Colon (tissue), 2 donors: ENCODE measurements at regions not wholly inside any gene's neighbourhood (a gene's known extent, or its start where the extent isn't known, plus 50 kb on each side); places are given as distances from the start of the nearest gene placed in this dataset.

Experiments
- FAIRE-seq: peaks from 2 replicates; lab custom pipeline; 2012; peaks lifted over from hg19 to GRCh38; lab: Jason Lieb, UNC
- donor health status: control.
- donor health status: control.

DNA sequence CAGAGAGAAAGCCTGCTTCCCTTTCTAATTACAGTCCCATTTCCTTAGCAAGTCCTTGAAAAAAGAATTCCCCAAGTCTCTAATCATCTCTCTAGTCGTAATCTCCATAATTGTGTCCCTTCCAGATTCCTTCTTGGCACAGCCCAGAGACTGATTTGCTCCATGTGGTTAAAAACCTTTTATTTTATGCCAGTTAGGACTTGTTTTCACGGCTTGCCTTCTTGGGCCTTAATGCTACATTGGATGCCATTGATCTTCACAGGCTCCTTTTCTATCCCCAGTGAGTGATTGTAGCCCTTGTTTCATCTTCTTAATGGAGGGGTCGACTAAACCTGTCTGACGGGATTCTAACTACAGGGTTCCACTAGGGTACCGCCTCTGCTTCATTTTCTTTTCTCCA, 650.6 kb upstream of the ARID1B start:
- no peak for FAIRE-seq

DNA sequence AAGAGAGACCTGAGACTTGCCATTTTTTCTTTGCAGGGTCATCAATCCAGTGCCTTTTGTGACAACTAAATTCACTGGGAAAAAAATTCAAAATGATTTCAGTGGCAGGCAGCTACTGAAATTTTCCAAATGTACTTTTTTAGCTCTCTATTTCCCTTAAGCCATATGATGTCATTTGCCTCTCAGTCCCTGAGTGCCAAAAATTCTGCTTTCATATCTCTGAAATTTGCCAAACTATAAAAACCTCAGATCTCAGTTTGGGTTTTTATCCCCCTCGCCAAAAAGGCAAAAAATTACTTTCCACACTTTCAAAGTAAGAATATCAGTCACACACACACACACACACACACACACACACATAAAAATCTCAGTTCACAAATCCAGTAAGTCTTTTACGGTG, 651.3 kb upstream of the ARID1B start:
- FAIRE-seq: no peak

DNA sequence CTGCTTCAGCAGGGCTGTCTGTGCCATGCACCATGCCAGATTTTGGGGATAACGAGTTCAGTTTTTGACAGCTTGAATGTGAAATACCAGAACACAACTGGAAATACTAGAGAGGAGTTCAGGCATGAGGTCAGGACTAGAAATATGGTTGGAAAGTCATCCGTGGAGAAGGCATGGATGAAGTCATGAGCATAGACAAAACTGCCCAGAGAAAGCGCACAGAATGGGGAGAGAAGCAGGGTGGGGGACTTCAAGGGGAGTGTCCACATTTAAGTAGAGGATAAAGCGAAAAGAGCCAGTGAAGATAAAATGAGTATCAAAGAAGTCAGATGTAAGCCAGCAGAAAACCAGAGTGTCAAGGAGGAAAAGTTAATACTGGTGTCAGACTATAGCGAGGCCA, 653.4 kb upstream of the ARID1B start:
- FAIRE-seq: no peak

DNA sequence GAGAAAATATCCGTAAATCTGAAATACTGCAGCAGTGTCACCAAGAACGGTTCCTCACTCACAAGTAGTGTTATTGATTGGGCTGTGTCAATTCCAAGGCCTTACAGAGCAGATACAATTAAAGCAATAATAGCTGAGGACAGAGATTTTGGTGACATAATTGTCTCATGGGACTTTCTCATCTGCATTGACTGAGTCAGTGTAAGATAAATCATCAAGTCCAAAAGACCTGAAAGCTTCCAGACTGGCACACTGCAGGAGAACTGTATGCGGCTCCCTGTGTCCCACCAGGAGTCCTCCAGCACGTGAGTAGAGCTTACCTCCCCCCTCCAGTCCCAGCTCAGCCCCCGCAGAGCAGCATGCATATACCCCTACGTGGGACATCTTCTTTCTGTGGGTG, 655.2 kb upstream of the ARID1B start:
- no peak for FAIRE-seq

DNA sequence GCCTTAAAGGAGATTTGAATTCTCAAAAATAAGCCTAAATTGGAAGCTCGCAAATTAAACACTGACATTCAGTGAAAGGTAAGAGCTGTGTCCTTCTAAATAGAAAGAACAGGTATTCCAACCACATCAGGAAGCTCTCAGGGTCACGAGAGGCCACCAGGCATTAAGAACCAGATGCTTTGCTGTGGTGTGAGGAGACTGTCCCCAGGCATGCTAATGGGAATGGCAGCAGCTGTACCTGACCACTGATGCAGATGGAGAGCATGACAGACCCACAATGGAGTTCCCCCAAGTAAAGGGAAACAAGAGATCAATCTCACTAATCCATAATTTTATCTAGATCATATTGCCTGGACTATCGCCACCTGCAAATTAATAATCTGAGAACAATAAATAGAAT, 658.9 kb upstream of the NOX3 start:
- no peak for FAIRE-seq

DNA sequence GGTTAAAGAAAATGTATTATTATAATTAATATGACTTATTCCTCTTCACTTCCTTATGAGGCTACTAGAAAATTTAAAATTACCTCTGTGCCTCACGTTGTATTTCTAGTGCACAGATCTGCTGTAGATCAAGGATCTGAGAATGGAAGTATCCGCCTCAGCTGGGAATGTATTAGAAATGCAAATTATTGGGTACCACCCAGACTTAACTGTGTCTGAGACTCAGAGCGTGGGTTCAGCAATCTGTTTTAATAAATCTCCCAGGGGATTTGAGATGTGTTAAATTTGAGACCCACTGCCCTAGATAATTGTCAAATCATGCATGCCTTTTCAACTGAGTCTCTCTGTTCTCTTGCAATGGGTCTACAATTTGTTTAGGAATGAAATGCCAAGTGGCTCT, 658.0 kb upstream of the NOX3 start:
- FAIRE-seq: no peak

DNA sequence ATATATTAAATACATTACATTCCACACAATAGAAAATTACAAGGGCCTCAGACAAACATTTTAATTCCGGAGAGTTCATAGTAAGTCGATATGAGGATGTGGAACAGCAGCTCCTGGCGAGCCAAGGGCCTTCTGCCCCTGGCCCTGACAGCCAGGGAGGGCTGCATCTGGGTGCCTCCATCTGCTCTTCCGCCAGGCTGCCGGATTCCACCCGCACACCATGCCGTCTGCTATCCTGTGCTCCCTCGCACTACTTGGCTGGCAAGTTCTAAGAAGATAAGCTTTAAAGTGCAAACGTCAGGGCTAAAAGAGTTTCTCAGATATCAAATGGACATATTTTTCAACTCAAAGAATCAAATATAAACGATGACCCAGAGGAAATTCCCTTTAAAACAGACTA, 656.3 kb upstream of the NOX3 start:
- no peak for FAIRE-seq

DNA sequence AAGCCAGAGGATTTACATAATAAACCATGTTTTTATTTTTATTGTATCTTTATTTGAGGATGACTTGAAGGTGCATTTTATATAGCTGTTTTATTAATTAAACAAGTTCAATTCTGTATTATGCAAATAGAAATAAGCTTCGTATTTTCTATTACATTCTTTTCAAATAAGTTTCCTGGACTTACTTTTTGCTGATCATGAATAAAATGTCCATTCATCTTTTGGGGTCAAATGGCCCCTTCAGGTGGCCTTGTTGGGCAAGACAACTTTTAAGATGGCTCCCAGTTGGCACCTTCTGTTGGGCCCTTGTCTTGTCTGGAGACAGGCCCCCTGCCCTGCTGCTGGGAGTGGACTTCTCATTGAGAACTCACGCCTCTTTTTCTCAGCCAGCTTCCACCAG, 654.6 kb upstream of the NOX3 start:
- no peak for FAIRE-seq

DNA sequence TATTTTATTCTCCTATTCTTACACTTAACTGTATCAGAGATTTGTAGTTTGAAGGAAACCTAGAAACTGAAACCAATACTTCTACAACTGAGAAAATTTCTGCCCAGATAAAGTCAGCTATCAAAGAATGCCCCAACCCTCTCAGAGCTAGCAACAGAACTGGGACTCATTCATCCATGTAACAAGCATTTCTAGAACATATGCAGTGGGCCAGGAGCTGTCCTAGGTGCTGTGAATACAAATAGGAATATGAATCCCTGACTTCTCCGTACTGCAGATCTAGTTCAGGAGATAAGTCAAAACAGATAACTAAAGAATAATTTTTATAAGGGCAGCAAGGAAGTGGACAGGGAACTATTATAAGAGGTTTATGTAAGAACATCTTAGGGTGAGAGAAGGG, 654.1 kb upstream of the NOX3 start:
- no peak for FAIRE-seq

DNA sequence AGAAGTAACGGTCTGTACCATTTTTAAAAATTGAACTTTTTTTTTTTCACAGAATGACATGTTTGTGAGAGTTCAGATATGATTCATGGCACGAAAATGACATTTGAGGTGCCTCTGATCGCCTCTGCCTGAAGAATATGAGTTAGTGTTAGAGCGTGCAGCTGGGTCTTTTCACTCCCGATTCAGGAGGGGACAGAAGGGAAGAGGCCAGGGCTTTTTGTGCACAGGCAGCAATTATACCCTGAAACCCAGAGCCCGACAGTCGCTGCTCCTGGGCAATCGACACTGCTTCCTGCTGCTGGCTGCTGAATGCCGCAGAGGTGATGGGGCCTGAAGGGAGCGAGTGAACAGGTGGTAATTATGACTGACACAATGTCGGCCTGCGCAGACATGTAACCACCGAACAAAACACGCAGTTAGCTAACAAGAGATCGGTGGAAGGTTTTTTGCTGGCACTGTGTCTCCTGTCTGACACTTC, 652.0 kb upstream of the NOX3 start:
- no peak for FAIRE-seq

DNA sequence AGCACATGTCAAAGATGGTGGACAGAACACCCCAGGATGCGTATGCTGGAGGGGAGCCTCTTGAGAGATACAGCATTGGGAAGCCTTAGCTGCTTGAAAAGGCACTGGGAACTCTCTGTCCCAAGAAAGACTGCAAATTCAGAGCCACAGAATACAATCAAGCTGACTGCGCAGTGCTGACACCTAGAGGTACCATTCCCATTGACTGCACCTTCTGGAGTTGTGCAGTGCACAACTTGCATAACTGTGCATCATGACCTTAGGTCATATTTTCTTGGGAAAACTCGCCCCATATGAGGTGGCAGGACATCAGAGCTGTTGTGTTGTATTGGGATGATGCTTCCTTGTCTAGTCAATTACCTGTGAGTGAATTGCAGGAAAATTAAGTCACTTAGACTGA, 646.5 kb upstream of the NOX3 start:
- no peak for FAIRE-seq

DNA sequence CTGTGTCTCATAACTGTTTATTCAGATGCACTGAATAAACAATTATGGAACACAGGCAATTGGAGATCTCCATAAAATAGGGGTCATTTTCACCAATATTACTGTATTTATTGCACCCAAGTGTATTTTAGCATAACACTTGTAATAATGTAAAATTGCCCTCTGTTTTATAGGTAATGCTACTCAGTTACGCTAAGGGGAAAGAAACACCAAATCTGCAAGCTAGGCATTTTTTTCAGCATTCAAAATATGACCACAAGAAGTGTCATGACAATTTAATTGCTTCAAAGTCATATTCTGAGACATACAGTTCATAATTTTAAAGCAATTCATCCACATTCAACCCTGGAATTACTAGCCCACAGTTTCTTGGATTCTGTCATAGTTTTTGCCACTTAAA, 643.2 kb upstream of the NOX3 start:
- FAIRE-seq: no peak

DNA sequence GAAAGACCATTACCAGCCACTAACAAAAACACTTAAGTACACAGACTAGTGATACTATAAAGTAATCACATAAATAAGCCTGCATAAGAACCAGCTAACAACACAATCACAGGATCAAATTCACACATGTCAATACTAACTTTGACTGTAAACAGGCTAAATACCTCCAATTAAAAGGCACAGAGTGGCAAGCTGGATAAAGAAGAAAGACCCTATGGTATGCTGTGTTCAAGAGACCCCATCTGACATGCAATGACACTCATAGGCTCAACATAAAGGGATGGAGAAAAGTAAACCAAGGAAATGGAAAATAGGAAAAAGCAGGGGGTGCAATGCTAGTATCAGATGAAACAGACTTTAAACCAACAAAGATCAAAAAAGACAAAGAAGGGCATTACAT, 631.8 kb upstream of the NOX3 start:
- FAIRE-seq: no peak

DNA sequence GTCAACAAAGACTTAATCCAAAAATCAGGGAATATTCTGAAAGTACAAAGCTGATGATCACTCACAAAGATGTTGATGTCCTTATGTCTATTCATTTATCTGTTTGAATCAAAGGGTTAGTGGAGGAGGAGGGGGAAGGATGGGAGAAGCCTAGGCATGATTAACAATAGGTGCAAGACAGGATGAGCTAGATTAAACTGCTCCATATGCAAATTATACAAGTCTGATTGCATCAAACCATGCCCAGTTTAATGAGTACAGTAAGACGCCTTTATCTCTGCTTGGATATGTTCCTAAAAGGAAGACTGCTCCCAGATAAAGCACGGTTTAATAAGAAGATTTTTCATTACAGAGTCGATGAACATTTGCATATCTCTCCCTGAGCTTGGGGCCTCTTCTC, 626.4 kb upstream of the NOX3 start:
- no peak for FAIRE-seq

DNA sequence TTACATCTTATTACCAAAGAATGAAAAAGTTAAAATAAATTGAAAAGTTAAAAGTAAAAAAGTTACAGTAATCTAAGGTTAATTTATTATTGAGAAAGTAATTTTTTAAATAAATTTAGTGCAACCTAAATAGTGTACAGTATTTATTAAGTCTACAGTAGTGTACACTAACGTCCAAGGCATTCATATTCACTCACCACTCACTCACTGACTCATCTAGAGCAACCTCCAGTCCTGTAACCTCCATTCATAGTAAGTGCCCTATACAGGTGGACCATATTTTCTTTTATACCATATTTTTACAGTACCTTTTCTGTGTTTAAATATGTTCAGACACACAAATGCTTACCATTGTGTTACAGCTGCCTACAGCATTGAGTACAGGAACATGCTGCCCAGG, 624.7 kb upstream of the NOX3 start:
- FAIRE-seq: peak; percentile 84

DNA sequence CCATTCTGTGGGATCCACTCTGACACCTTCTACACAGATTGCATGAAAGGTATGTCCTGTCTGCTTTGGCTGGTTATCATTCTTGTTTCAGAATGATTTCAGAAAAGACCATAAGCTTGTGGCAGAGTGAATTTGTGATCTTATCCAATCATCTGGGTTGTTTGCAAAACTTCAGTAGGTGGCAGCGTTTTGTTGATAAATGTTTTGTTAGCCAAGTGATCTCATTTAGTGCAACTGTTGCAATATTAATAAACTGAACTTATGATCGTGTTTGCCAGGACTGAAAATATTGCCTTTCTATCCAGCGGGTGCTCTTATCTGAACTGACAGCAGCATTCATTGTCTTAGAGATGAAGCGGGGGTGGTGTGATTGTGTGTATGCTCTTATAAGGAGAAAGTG, 613.2 kb upstream of the NOX3 start:
- FAIRE-seq: no peak

DNA sequence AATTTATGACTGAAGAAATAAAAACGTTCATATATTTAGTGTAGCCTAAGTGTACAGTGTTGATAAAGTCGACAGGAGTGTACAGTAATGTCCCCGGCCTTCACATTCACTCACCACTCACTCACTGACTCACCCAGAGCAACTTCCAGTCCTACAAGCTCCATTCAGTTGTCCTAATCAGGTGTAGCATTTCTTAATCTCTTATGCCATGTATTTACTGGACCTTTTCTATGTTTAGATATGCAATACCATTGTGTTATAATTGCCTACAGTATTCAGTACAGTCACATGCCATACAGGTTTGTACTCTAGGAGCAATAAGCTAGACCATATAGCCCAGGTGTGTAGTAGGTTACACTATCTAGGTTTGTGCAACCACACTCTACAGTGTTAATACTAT, 610.2 kb upstream of the NOX3 start:
- no peak for FAIRE-seq

DNA sequence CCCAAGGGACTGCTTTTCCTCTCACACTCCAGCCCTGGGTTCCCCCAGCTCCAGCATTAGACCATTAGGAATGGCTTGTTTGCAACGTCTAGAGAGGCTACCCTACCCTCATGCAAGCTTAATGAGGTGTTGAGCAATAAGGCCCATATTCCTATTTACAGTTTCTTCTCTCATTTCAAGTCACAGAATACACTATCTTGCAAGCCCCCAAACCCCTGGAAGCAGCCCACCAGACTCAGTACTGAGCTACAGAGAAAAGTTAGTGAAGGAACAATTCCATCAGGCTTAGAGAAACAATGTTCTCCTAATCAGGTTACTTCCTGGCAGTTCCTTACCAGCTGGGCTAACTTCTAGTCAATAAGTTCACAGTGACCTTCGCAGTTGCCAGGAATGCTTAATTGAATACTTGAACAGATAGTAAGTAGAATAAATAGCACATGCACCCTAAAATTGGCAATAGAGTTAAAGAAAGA, 606.5 kb upstream of the NOX3 start:
- FAIRE-seq: no peak

DNA sequence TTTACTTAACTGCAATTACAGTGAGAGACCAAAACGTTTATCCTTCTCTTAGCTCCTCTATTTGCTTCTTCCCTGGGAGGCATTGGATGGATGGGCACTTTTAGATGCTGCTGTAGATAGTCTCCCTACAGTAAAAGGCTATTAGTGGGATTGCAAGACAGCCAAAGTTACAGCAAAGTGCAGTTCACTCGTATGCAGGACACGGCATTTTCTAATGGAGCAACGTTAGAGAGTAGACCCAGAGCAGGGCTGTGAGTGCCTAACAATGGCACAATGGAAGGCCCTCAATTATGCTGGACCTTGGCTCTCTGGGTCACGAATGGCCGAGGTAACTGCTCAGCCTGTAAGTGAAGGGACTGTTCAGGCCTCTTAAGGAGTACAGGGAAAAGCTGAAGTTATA, 605.8 kb upstream of the NOX3 start:
- no peak for FAIRE-seq

DNA sequence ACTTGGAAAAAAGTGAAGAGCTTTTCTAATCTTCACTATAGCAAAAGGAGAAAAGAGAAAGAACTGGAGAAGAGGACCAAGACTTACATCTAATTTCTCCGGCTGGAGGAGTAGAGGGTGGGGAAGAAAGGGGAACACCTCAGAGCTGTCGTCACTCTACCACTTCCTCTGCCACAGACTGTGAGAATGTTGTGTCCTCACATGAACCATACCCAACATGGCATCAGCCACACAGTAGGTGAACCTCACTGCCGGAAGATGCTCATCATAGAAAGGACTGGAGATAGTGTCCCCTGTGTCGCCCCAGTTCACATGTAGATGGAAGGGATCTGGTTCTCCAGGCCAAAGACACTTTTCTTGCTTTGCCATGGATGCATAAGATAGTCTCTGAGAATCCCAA, 604.4 kb upstream of the NOX3 start:
- no peak for FAIRE-seq

DNA sequence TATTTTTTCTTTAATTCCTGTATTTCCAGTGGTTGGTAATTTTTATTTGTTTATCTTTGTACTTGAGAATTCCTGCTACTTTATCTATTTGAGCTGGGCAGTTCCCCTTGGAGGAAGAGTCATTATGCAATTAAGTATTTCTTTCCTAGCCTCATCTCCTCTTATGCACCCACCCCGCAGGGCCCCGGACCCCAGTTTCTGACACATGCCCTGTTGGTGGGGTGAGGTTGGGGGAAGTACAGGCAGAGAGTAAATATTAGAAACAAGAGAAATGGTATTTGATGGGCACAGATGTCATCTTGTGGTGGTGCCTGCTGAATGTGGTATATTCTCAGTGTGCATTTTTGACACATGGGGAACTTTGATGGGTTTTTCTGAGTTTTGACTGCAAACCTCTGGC, 602.7 kb upstream of the NOX3 start:
- no peak for FAIRE-seq

DNA sequence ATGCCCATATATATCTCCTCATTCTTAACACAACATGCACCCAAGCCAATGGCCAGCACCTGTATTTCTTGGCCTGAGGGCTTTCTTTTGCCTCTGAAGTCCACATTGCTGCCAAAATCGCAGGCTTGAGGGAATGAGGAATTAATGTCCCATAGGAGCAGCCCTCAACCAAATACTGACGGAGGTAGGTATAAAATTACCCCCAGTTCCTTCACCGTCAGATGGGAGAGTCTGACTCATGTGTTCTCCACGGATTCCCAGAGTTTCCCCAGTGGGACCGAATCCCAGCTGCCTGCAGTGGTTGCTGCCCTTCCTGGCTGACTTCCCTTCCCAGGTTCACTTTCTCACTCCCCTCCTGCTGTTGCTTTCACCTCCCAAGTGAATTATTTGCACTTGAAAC, 602.2 kb upstream of the NOX3 start:
- FAIRE-seq: no peak

DNA sequence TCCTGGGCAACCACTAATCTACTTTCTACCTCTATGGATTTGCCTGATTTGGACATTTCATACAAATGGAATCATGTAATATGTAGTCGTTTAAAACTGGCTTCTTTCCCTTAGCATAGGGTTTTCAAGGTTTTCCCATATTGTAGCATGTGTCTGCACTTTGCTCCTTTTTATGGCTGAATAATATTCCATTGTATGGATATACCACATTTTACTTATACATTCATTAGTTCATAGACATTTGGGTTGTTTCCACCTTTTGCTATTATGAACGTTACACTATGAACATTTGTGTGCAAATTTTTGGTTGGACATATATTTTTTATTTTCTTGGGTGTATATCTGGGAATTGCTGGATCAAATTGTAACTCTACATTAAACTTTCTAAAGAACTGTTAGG, 600.4 kb upstream of the NOX3 start:
- no peak for FAIRE-seq

DNA sequence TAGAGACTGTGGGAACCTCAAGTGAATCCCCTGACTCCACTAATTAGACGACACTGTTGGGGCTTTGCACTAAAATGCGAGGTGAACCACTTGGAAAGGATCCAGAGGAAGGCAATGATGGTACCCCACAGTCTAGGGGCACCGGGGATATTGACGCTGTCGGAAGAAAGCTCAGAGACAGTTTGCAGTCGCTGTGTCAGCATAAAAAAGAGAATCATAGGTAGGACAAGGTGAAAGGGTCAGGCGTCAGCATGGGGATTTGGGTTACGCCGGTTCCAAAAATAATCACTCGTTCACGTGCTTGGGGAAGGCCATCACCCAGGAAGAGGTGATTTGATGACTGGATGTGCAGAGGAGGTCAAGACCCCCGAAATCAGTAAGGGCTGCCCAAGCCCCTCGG, 598.0 kb upstream of the NOX3 start:
- no peak for FAIRE-seq

DNA sequence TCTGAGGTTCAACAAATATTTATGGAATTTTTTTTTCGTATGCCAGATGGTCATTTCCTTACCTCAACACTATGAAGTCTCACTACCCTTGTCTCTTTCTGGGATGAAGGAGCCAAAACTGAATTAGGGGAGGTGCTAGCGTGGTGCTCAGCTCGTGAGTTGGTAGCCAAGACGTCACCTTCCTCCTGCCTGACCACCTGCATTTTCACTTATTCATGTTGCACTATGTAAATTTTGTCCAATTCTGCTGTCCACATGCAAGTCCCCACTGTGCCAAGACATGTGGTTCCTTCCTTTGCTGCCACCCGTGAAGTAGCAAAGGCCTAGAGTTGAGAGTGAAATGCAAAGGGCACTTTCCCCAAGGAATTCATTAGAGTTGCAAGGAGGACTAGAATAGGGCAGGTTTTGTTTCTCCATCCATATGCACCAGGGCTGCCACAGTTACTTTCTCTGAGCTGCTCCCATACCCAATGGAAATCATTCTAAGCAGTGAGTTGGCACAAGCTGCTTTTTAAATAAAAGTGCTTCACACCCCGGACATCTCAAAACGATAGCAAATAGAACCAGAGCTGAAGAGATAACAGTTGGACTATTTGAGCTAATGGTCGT, 591.3 kb upstream of the NOX3 start:
- FAIRE-seq: no peak
